GM18519 (cell line): ENCODE measurements at regions not wholly inside any gene's neighbourhood (a gene's known extent, or its start where the extent isn't known, plus 50 kb on each side); places are given as distances from the start of the nearest gene placed in this dataset.
A peak's percentile ranks its signal among the peaks of the same experiment; 100 is the strongest.
"Not testable (repeated sequence)": the region's sequence is repeated elsewhere in the genome, so short reads cannot be mapped to it uniquely, and the experiment has no call there.

ENCODE experiments used
- ATAC-seq: cut with Tn5 transposase; IDR thresholded peaks from one replicate; pipeline ENCODE4 v1.9.1; 2021; ENCODE audit warnings: mild to moderate bottlenecking, moderate library complexity; ENCODE audit not compliant: unreplicated experiment, low FRiP score

GRCh38 chr14:71382315-71382714, 475.1 kb downstream of the PCNX1 start:
- no peak for ATAC-seq

- no peak for ATAC-seq
These were observed 476.3 kb downstream of the PCNX1 start for GRCh38 chr14:71383510-71383909.

- no peak for ATAC-seq
These were observed 477.0 kb downstream of the PCNX1 start for GRCh38 chr14:71384007-71384845.

GRCh38 chr14:71387753-71388152, 480.5 kb downstream of the PCNX1 start:
- ATAC-seq: no peak

- no peak for ATAC-seq
These were observed 481.1 kb downstream of the PCNX1 start for GRCh38 chr14:71388336-71388735.

- no peak for ATAC-seq
These were observed 481.6 kb downstream of the PCNX1 start for GRCh38 chr14:71388862-71389261.

- ATAC-seq: no peak
These were observed 487.1 kb downstream of the PCNX1 start for GRCh38 chr14:71394386-71394785.

- ATAC-seq: no peak
These were observed 487.9 kb downstream of the PCNX1 start for GRCh38 chr14:71395151-71395604.

- ATAC-seq: no peak
These were observed 488.4 kb downstream of the PCNX1 start for GRCh38 chr14:71395636-71396035.

- no peak for ATAC-seq
These were observed 488.9 kb downstream of the PCNX1 start for GRCh38 chr14:71396050-71396677.

- no peak for ATAC-seq
These were observed 490.1 kb downstream of the PCNX1 start for GRCh38 chr14:71397371-71397770.

GRCh38 chr14:71398450-71398849, 491.2 kb downstream of the PCNX1 start:
- peak; percentile 5 for ATAC-seq

- ATAC-seq: peak; percentile 53
These were observed 491.8 kb downstream of the PCNX1 start for GRCh38 chr14:71399057-71399487.

- no peak for ATAC-seq
These were observed 493.6 kb downstream of the PCNX1 start for GRCh38 chr14:71400871-71401321.

GRCh38 chr14:71402415-71402814, 495.2 kb downstream of the PCNX1 start:
- not testable (repeated sequence) for ATAC-seq

GRCh38 chr14:71403656-71404055, 496.4 kb downstream of the PCNX1 start:
- no peak for ATAC-seq

- no peak for ATAC-seq
These were observed 498.4 kb downstream of the PCNX1 start for GRCh38 chr14:71405676-71406075.

- no peak for ATAC-seq
These were observed 501.2 kb downstream of the PCNX1 start for GRCh38 chr14:71408362-71409030.

- no peak for ATAC-seq
These were observed 503.5 kb downstream of the PCNX1 start for GRCh38 chr14:71410578-71411284.

GRCh38 chr14:71411285-71411595, 504.0 kb downstream of the PCNX1 start:
- no peak for ATAC-seq

- no peak for ATAC-seq
These were observed 504.5 kb downstream of the PCNX1 start for GRCh38 chr14:71411738-71412137.
